GM20000 (cell line): ENCODE measurements at regions not wholly inside any gene's neighbourhood (a gene's known extent, or its start where the extent isn't known, plus 50 kb on each side); places are given as distances from the start of the nearest gene placed in this dataset.

ENCODE experiments used
- DNase-seq: peaks from one replicate; pipeline ENCODE4 v3.0.0; 2012; ENCODE audit warnings: low spot score
- TF ChIP-seq, protein P1 (sequence below): IDR thresholded peaks from 2 replicates; pipeline ENCODE4 v1.5.1; 2012; ENCODE audit warnings: mild to moderate bottlenecking, control low read depth; ENCODE audit errors: extremely low read depth, missing control alignments

DNA sequence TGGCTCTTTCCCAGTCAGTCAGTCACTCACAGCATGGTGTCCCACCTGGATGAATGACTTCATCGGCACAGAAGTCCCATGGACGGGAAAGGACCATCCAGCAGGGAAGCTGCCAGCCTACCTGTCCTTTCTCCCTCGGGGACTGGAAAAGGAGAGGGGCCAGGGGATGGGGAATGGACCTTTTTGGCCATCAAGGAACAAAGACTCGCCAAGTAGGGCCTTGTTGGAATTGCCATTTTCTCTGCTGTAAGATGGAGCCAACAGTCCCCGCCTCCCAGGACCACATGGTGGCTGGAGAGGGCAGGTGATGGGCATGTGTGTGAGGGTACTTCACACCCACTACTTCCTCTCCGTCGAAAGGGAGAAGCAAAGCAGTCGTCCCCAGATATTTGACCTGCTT is 67.8 kb upstream of the LHX1 start:
- no peak for DNase-seq
- TF ChIP-seq, protein P1, sequence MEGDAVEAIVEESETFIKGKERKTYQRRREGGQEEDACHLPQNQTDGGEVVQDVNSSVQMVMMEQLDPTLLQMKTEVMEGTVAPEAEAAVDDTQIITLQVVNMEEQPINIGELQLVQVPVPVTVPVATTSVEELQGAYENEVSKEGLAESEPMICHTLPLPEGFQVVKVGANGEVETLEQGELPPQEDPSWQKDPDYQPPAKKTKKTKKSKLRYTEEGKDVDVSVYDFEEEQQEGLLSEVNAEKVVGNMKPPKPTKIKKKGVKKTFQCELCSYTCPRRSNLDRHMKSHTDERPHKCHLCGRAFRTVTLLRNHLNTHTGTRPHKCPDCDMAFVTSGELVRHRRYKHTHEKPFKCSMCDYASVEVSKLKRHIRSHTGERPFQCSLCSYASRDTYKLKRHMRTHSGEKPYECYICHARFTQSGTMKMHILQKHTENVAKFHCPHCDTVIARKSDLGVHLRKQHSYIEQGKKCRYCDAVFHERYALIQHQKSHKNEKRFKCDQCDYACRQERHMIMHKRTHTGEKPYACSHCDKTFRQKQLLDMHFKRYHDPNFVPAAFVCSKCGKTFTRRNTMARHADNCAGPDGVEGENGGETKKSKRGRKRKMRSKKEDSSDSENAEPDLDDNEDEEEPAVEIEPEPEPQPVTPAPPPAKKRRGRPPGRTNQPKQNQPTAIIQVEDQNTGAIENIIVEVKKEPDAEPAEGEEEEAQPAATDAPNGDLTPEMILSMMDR: no peak

DNA sequence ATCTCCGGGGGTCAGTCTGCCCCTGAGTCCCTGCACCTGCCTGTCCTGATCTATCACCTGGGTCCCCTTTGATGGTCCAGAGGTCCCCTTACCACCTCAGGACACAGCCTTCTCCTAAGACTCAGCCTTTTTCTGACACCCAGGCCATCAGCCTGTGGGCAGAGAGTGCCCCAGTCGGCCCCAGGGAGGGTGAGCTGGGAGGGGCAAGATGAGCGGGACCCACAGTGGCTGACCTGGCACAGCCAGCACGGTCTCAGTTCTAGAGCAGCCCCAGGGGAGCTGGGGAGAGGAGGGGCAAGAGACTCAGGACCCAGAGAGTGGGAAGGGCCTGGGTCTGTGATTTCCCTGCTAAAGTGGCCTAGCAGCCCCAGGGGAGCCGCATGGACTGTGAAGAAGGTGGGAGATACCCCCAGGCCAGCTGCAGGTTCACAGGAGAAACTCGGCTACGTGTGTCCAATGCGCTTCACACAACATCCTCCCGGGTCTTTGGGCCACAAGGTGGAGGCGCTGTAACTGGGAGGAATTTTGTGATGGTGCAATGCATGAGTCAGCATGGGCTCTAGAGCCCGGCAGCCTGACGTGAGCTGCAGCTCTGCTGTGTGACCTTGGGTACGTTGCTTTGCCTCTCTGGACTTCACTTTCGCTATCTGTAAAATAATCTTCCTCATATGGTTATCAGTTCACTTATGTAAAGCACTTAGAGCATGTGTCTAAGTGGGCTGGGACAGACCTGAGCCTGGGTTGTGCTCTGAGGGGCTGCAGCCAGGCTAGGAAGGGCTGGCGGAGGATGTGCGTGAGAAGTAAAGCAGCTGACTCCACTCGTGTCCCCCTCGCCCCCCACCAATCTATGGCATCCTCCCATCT is 67.2 kb upstream of the LHX1 start:
- TF ChIP-seq, protein P1: no peak
- no peak for DNase-seq

DNA sequence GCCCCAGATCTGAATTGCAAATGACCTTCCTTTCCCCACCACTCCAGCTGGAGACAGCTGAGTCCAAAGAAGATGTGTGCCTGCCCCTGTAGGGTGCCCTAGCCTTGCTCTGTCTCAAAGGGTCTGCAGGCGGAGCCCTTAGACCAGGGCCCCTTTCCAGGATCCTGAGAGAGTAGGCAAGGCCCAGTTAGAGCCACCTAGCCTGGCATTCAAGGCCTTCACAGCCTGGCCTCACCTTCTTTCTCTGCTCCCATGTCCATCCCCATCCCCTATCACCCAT is 66.6 kb upstream of the LHX1 start:
- DNase-seq: no peak
- TF ChIP-seq, protein P1: no peak

DNA sequence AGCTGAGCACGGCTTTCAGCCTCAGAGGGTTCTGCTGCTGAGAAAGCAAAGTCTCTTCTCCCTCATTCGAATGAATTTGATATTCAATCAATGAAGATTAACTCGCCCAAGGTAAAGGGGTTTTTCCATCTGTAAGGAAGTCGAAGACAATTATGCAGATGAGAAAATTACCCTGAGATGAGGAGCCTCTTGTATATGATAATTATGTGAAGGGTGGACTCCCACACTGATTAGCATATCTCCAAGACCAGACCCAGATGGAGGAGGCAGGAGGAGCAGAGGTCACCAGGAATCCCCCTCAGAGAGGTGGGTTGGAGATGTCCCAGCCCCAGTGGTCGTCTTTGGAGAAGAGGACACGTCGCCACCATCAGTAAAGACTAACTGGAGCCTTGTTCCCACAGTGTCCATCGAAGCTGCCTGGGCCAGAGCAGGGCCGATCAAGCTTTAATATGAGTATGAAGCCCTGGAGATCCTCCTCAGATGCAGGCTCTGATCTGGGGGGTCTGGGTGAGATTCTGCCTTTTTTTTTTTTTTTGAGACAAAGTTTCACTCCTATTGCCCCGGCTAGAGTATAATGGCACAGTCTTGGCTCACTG is 61.5 kb upstream of the LHX1 start:
- TF ChIP-seq, protein P1: no peak

DNA sequence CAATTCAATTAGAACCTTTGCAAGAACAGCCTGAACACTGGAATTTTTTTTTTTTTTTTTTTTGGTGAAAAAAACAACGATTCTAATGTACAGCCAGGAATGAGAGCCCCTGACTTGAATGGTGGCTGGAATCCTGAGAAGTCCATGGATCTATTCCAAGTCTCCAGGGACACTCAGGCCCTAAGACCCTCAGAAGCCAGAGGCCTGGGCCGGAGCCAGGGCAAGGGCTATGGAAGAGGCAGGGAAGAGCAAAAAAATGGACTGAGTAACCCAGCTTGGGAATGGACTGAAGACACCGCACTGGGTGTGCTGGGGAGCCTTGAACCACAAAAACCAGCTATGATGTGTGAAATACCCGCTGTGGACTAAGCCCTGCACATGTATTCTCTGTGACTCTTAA is 60.3 kb upstream of the LHX1 start:
- DNase-seq: no peak
- TF ChIP-seq, protein P1: no peak

More for the DNA sequence above, 61.5 kb upstream of the LHX1 start:
- DNase-seq: no peak

DNA sequence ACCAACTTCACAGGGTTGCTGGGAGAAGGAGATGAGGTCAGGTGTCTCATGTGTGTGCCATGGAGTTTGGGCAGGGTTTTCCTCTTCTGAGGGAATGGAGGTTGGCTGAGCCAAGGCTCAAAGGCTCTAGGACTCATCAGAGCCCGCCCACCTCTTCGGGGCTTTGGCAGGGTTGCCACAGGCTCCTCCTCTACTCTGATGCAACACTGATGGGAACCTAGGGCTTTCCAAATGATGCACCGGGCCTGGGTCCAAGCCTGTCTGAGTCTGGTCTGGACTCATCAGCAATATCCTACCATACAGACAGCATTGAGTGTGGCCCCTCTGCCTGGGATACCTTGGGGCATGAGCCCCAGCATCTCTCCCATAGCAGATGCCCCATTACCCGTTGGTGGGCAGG is 59.5 kb upstream of the LHX1 start:
- TF ChIP-seq, protein P1: no peak
- DNase-seq: no peak

DNA sequence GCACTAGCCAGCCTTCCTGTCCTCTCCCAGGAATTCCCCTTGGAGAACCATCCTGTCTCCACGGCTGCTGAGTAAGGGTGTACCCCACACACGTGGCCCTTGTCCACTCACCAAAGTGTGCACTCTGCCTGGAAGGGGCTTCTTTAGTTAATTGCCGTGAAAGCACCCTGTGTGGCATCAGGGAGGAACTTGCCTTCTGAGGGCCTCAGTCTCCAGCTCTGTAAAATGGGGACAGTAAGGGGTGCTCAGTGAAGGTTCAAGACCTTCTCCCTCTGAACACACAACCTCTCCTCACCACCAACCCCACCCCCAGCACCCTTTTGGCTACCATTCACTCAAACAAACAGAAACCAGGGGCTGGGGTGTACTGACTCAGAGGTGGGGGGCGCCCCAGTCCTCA is 59.1 kb upstream of the LHX1 start:
- DNase-seq: no peak
- TF ChIP-seq, protein P1: no peak
